H1 (cell line): ENCODE measurements at regions not wholly inside any gene's neighbourhood (a gene's known extent, or its start where the extent isn't known, plus 50 kb on each side); places are given as distances from the start of the nearest gene placed in this dataset.

Experiments used
- CTCF ChIA-PET: fragments of 300-600 bp; sonication (Branson Sonifier 250); formaldehyde crosslinking; loops from one replicate; lab custom pipeline; 2021; ENCODE audit not compliant: partially characterized antibody; lab: Charles Lee
- POLR2A ChIA-PET: fragments of 300-600 bp; sonication (Branson Sonifier 250); formaldehyde crosslinking; loops from one replicate; lab custom pipeline; 2021; ENCODE audit warnings: inconsistent platforms; ENCODE audit not compliant: partially characterized antibody; lab: Charles Lee
- DNase-seq, 2 experiments: peaks; one replicate each; pipeline versions ENCODE4 v3.0.0 to v3.0.0-alpha.2; 2010 to 2022; ENCODE audit warnings: low spot score in 2 of 2, low read depth in 1 of 2, mixed read lengths in 1 of 2
- FAIRE-seq: peaks from 2 replicates; lab custom pipeline; 2011; peaks lifted over from hg19 to GRCh38; lab: Jason Lieb, UNC
- H2AFZ ChIP-seq: 2 replicates; pipeline ENCODE4 v1.8.1; 2012; ENCODE audit warnings: low read length, inconsistent platforms
- H2AK5ac ChIP-seq: 2 replicates; pipeline ENCODE4 v1.6.1; 2013; ENCODE audit warnings: low read depth, low read length
- H2BK120ac ChIP-seq: replicated peaks from 2 replicates; pipeline ENCODE3; 2013; ENCODE audit warnings: low read depth, low read length, inconsistent platforms
- H2BK12ac ChIP-seq: 2 replicates; pipeline ENCODE4 v1.6.1; 2013; ENCODE audit warnings: low read depth, low read length
- H2BK15ac ChIP-seq: 2 replicates; pipeline ENCODE4 v1.6.1; 2013; ENCODE audit warnings: low read length
- H2BK20ac ChIP-seq: 2 replicates; pipeline ENCODE4 v1.6.1; 2013; ENCODE audit warnings: low read length
- H2BK5ac ChIP-seq: 2 replicates; pipeline ENCODE4 v1.6.1; 2013; ENCODE audit warnings: low read depth, low read length
- H3K14ac ChIP-seq: 2 replicates; pipeline ENCODE4 v1.6.1; 2013; ENCODE audit warnings: inconsistent platforms; ENCODE audit not compliant: insufficient read length
- H3K18ac ChIP-seq: 2 replicates; pipeline ENCODE4 v1.6.1; 2013; ENCODE audit warnings: low read length; ENCODE audit errors: extremely low read depth
- H3K23ac ChIP-seq: 2 replicates; pipeline ENCODE4 v1.6.1; 2013; ENCODE audit warnings: inconsistent platforms; ENCODE audit not compliant: insufficient read length
- H3K23me2 ChIP-seq: 2 replicates; pipeline ENCODE4 v1.6.1; 2013; ENCODE audit warnings: low read depth, low read length
- H3K27ac ChIP-seq: 2 replicates; pipeline ENCODE4 v1.6.1; 2011; ENCODE audit warnings: low read depth, low read length, inconsistent platforms
- H3K27me3 ChIP-seq, 4 experiments: replicated peaks in 1 of 4; 1 replicate in 1 of 4; 2 replicates in 3 of 4; pipeline versions ENCODE4 v1.6.1 to v1.8.1; 2011 to 2013; ENCODE audit warnings: low read length in 3 of 4, mild to moderate bottlenecking in 3 of 4, inconsistent platforms in 2 of 4, mixed read lengths in 2 of 4, moderate library complexity in 1 of 4; ENCODE audit not compliant: control insufficient read depth in 3 of 4, insufficient read depth in 3 of 4; ENCODE audit errors: extremely low read depth in 1 of 4
- H3K36me3 ChIP-seq, 4 experiments: 2 replicates each; pipeline versions ENCODE4 v1.6.1 to v1.8.1; 2011 to 2013; ENCODE audit warnings: mild to moderate bottlenecking in 4 of 4, low read length in 3 of 4, moderate library complexity in 2 of 4, control low read depth in 1 of 4, inconsistent platforms in 1 of 4; ENCODE audit not compliant: insufficient read depth in 4 of 4, control insufficient read depth in 2 of 4
- H3K4ac ChIP-seq: replicated peaks from 2 replicates; pipeline ENCODE3; 2013; ENCODE audit warnings: low read length, low read depth, mixed read lengths, inconsistent platforms; ENCODE audit not compliant: insufficient read length
- H3K4me1 ChIP-seq, 4 experiments: replicated peaks in 1 of 4; 1 replicate in 1 of 4; 2 replicates in 3 of 4; pipeline versions ENCODE4 v1.6.1 to v1.8.1; 2011 to 2013; ENCODE audit warnings: low read length in 3 of 4, inconsistent platforms in 2 of 4, mixed read lengths in 1 of 4; ENCODE audit not compliant: insufficient read depth in 4 of 4, control insufficient read depth in 3 of 4
- H3K4me2 ChIP-seq, 2 experiments: 2 replicates each; pipeline versions ENCODE4 v1.6.1 to v1.8.1; 2011 to 2013; ENCODE audit warnings: low read depth in 2 of 2, low read length in 2 of 2, control low read depth in 1 of 2, inconsistent platforms in 1 of 2, mild to moderate bottlenecking in 1 of 2; ENCODE audit not compliant: insufficient read depth in 1 of 2
- H3K4me3 ChIP-seq, 4 experiments: fragments of 200-600, 300-600 bp in 1 of 4; sonication (generic), shearing (Covaris generic), sonication (Bioruptor Twin) in 1 of 4; 2 replicates each; pipeline versions ENCODE4 v1.5.1 to v1.8.1; 2011 to 2016; ENCODE audit warnings: low read length in 4 of 4, low read depth in 3 of 4, control low read depth in 2 of 4, inconsistent platforms in 2 of 4, mild to moderate bottlenecking in 2 of 4, mixed read lengths in 1 of 4, moderate library complexity in 1 of 4; ENCODE audit not compliant: insufficient read depth in 2 of 4; ENCODE audit errors: extremely low read depth in 1 of 4
- H3K56ac ChIP-seq: replicated peaks from 2 replicates; pipeline ENCODE3; 2013; ENCODE audit warnings: low read depth, mild to moderate bottlenecking, mixed read lengths, low read length, inconsistent platforms; ENCODE audit not compliant: insufficient read length
- H3K79me1 ChIP-seq: 2 replicates; pipeline ENCODE4 v1.6.1; 2013; ENCODE audit warnings: low read depth, low read length, control low read depth
- H3K79me2 ChIP-seq, 2 experiments: 2 replicates each; pipeline versions ENCODE4 v1.6.1 to v1.8.1; 2012 to 2013; ENCODE audit warnings: low read length in 2 of 2, mild to moderate bottlenecking in 2 of 2, inconsistent platforms in 1 of 2; ENCODE audit not compliant: insufficient read depth in 2 of 2, control insufficient read depth in 1 of 2
- H3K9ac ChIP-seq, 4 experiments: replicated peaks in 1 of 4; 1 replicate in 1 of 4; 2 replicates in 3 of 4; pipeline versions ENCODE4 v1.6.1 to v1.8.1; 2011 to 2013; ENCODE audit warnings: low read depth in 3 of 4, low read length in 3 of 4, control low read depth in 2 of 4, mild to moderate bottlenecking in 2 of 4, moderate library complexity in 2 of 4, inconsistent platforms in 1 of 4; ENCODE audit errors: extremely low read depth in 1 of 4
- H3K9me3 ChIP-seq, 2 experiments: 2 replicates each; pipeline versions ENCODE4 v1.6.1 to v1.8.1; 2012 to 2013; ENCODE audit warnings: mild to moderate bottlenecking in 2 of 2, moderate library complexity in 2 of 2, control low read depth in 1 of 2, inconsistent platforms in 1 of 2, low read depth in 1 of 2, low read length in 1 of 2, mixed read lengths in 1 of 2; ENCODE audit not compliant: insufficient read depth in 2 of 2
- H4K20me1 ChIP-seq, 2 experiments: replicated peaks in 1 of 2; 2 replicates each; pipeline versions ENCODE3 to v1.8.1; 2011 to 2013; ENCODE audit warnings: inconsistent platforms in 2 of 2, low read length in 2 of 2, mild to moderate bottlenecking in 1 of 2; ENCODE audit not compliant: insufficient read depth in 2 of 2, control insufficient read depth in 1 of 2
- H4K5ac ChIP-seq: 2 replicates; pipeline ENCODE4 v1.6.1; 2013; ENCODE audit warnings: low read length, low read depth, mixed read lengths, inconsistent platforms; ENCODE audit not compliant: insufficient read length
- H4K8ac ChIP-seq: 2 replicates; pipeline ENCODE4 v1.8.0; 2013; ENCODE audit warnings: mild to moderate bottlenecking, moderate library complexity, low read length, inconsistent platforms; ENCODE audit not compliant: insufficient read depth; ENCODE audit errors: extremely low read depth
- H4K91ac ChIP-seq: replicated peaks from 2 replicates; pipeline ENCODE3; 2013; ENCODE audit warnings: low read length, mixed read lengths, inconsistent platforms; ENCODE audit not compliant: insufficient read length
- ATF3 ChIP-seq: IDR thresholded peaks from 2 replicates; pipeline ENCODE4 v1.6.1; 2011; ENCODE audit warnings: low read depth, mild to moderate bottlenecking, low read length; ENCODE audit not compliant: insufficient read depth
- CEBPB ChIP-seq: IDR thresholded peaks from 2 replicates; pipeline ENCODE4 v1.6.1; 2012; ENCODE audit warnings: low read depth, low read length
- E2F6 ChIP-seq: IDR thresholded peaks from 2 replicates; pipeline ENCODE4 v1.6.1; 2012; ENCODE audit warnings: inconsistent platforms
- EP300 ChIP-seq, 2 experiments: IDR thresholded peaks; 1 replicate in 1 of 2; 2 replicates in 1 of 2; pipeline ENCODE4 v1.6.1; 2011 to 2012; ENCODE audit warnings: low read depth in 2 of 2, low read length in 2 of 2, mild to moderate bottlenecking in 2 of 2, borderline replicate concordance in 1 of 2, inconsistent platforms in 1 of 2, moderate library complexity in 1 of 2
- HDAC6 ChIP-seq: IDR thresholded peaks from one replicate; pipeline ENCODE4 v1.7.1; 2012; ENCODE audit warnings: low read depth, mild to moderate bottlenecking, inconsistent platforms, low read length, moderate library complexity
- JUND ChIP-seq: IDR thresholded peaks from 2 replicates; pipeline ENCODE4 v1.6.1; 2011; ENCODE audit warnings: mild to moderate bottlenecking, improper control_type of control experiment, low read length
- NRF1 ChIP-seq: IDR thresholded peaks from 2 replicates; pipeline ENCODE4 v1.6.1; 2011; ENCODE audit warnings: mild to moderate bottlenecking, low read depth, low read length, improper control_type of control experiment
- SIRT6 ChIP-seq: IDR thresholded peaks from one replicate; pipeline ENCODE4 v1.7.1; 2012; ENCODE audit warnings: low read length, inconsistent platforms
- SP1 ChIP-seq: IDR thresholded peaks from 2 replicates; pipeline ENCODE4 v1.6.1; 2011; ENCODE audit warnings: low read depth, low read length
- SP4 ChIP-seq: IDR thresholded peaks from 2 replicates; pipeline ENCODE4 v1.6.1; 2012; ENCODE audit warnings: low read length, inconsistent platforms
- SRF ChIP-seq: IDR thresholded peaks from 2 replicates; pipeline ENCODE4 v1.6.1; 2011; ENCODE audit warnings: mild to moderate bottlenecking, low read depth, low read length, moderate library complexity
- TEAD4 ChIP-seq: IDR thresholded peaks from 2 replicates; pipeline ENCODE4 v1.6.1; 2012; ENCODE audit warnings: low read depth, low read length, inconsistent platforms, mixed read lengths
- ZNF274 ChIP-seq: IDR thresholded peaks from 2 replicates; pipeline ENCODE4 v1.7.0; 2012; ENCODE audit warnings: low read length, borderline replicate concordance; ENCODE audit errors: extremely low read depth
- WGBS, 2 experiments: shearing (Covaris generic) in 1 of 2; methylation state at CpG; one replicate each; pipeline versions ENCODE4 v1.1.6 to v1.1.7; 2013 to 2015; ENCODE audit warnings: low lambda C conversion rate in 2 of 2, mixed read lengths in 2 of 2, inconsistent platforms in 1 of 2, low coverage in 1 of 2, missing lambda C conversion rate in 1 of 2; ENCODE audit not compliant: insufficient replicate concordance in 2 of 2, insufficient coverage in 1 of 2, insufficient read length in 1 of 2; ENCODE audit errors: extremely low coverage in 1 of 2, missing lambda C conversion rate in 1 of 2; 5-methylcytosine and 5-hydroxymethylcytosine counted together

GRCh38 chrY:12552471-12553283 lies 148.4 kb upstream of the USP9Y start:
- Histone ChIP-seq H2BK15ac (no peak overlapping the region), H4K8ac (no peak overlapping the region), H3K4ac (no peak overlapping the region), H4K91ac (no peak overlapping the region), H3K4me2 (no peak overlapping the region), H3K18ac (no peak overlapping the region), H3K79me1 (no peaks in the 10 kb centered on the region), H2BK12ac (no peak overlapping the region), H3K23ac (no peak overlapping the region), H2AFZ (no peak overlapping the region), H3K56ac (no peak overlapping the region), H3K79me2 (no peaks in the 10 kb centered on the region), H2BK5ac (no peak overlapping the region), H2BK20ac (no peak overlapping the region), H3K4me1 (no peaks in the 10 kb centered on the region), H3K9ac (no peak overlapping the region), H4K5ac (no peak overlapping the region), H2AK5ac (no peak overlapping the region), H2BK120ac (no peak overlapping the region), H3K27me3 (no peaks in the 10 kb centered on the region), H3K27ac (no peak overlapping the region), H4K20me1 (no peaks in the 10 kb centered on the region), H3K36me3 (no peaks in the 10 kb centered on the region), H3K23me2 (peaks cover 4% of the 10 kb centered on the region; the same call in 1 of the 2 replicates), H3K14ac (no peak overlapping the region), H3K9me3 (no peaks in the 10 kb centered on the region; a peak in 1 of 4 replicates), H3K4me3 (no peak overlapping the region)
- POLR2A ChIA-PET: no interaction called here
- CTCF ChIA-PET: no interaction called here
- 93% methylated on average over 4 of the region's 4 CpGs; no CpG with 5 or more reads in 1 of the 2 experiments for WGBS, 2 experiments
- DNase-seq (no peak), FAIRE-seq (no peak)
- TF ChIP-seq E2F6: no peak
- TF ChIP-seq JUND: no peak
- no peak for TF ChIP-seq ZNF274
- no peak for TF ChIP-seq SP1
- no peak for TF ChIP-seq TEAD4
- TF ChIP-seq HDAC6: no peak
- no peak for TF ChIP-seq SRF
- TF ChIP-seq SIRT6: no peak
- no peak for TF ChIP-seq SP4
- TF ChIP-seq ATF3: no peak
- TF ChIP-seq CEBPB: no peak
- no peak for TF ChIP-seq EP300 (IDR thresholded peaks at IDR 0.05; ENCODE audit: borderline replicate concordance in 1 of 2, low read depth in 2 of 2, low read length in 2 of 2)
- no peak for TF ChIP-seq NRF1
